Left ventricle myocardium inferior (tissue), 1 donor: ENCODE measurements at regions not wholly inside any gene's neighbourhood (a gene's known extent, or its start where the extent isn't known, plus 50 kb on each side); places are given as distances from the start of the nearest gene placed in this dataset.

Experiments
- DNase-seq: peaks from one replicate; pipeline ENCODE4 v3.0.0-alpha.2; 2020
- H3K27ac ChIP-seq: fragments of 200-600 bp; replicated peaks from 2 replicates; pipeline ENCODE4 v1.8.0; 2021
- H3K27me3 ChIP-seq: fragments of 200-600 bp; 2 replicates; pipeline ENCODE4 v1.8.0; 2021; ENCODE audit warnings: low read depth
- H3K36me3 ChIP-seq: fragments of 200-600 bp; 2 replicates; pipeline ENCODE4 v1.8.0; 2021
- H3K4me1 ChIP-seq: fragments of 200-600 bp; 2 replicates; pipeline ENCODE4 v1.8.0; 2021
- H3K4me3 ChIP-seq: fragments of 200-600 bp; 2 replicates; pipeline ENCODE4 v1.8.0; 2021; ENCODE audit warnings: mild to moderate bottlenecking, moderate library complexity
- H3K9me3 ChIP-seq: fragments of 200-600 bp; replicated peaks from 2 replicates; pipeline ENCODE4 v1.8.0; 2021
- intact Hi-C: fragments of 100-400 bp; cut with micrococcal nuclease; formaldehyde crosslinking; loops from one replicate; pipeline ENCODE4 v1.11.0; 2022
- TF ChIP-seq, protein P1 (sequence below): fragments of 200-600 bp; IDR thresholded peaks from 2 replicates; pipeline ENCODE4 v1.8.0; 2021; ENCODE audit warnings: antibody characterized with exemption, mild to moderate bottlenecking, borderline replicate concordance
- donor health status: DM: no; HTN: yes; CAD: no; lungs with severe emphysema.

DNA sequence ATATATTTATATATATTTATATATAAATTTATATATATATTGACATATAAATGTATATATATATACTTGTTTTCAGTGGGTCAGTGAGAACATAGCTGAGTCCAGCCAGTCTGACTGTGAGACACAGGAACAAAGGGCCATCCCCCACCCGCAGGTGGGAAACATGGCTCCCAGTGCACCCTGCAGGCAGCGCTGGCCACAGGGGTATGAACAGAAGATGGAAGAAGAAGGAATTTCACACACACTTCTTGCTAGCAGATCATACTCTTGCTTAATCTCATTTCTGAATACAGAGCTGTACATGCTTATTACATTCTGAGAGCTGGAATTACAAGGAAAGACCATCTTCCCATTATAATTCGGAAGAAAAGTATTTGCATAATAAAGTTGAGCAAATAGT, 595.4 kb downstream of the IRX1 start:
- Histone ChIP-seq H3K36me3 (no peaks in the 10 kb centered on the region), H3K27me3 (peaks cover 4% of the 10 kb centered on the region), H3K27ac (no peak overlapping the region), H3K4me1 (no peaks in the 10 kb centered on the region), H3K9me3 (no peaks in the 10 kb centered on the region), H3K4me3 (no peak overlapping the region)
- DNase-seq = no peak
- intact Hi-C loops = no loop called here
- TF ChIP-seq, protein P1, sequence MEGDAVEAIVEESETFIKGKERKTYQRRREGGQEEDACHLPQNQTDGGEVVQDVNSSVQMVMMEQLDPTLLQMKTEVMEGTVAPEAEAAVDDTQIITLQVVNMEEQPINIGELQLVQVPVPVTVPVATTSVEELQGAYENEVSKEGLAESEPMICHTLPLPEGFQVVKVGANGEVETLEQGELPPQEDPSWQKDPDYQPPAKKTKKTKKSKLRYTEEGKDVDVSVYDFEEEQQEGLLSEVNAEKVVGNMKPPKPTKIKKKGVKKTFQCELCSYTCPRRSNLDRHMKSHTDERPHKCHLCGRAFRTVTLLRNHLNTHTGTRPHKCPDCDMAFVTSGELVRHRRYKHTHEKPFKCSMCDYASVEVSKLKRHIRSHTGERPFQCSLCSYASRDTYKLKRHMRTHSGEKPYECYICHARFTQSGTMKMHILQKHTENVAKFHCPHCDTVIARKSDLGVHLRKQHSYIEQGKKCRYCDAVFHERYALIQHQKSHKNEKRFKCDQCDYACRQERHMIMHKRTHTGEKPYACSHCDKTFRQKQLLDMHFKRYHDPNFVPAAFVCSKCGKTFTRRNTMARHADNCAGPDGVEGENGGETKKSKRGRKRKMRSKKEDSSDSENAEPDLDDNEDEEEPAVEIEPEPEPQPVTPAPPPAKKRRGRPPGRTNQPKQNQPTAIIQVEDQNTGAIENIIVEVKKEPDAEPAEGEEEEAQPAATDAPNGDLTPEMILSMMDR = no peak

DNA sequence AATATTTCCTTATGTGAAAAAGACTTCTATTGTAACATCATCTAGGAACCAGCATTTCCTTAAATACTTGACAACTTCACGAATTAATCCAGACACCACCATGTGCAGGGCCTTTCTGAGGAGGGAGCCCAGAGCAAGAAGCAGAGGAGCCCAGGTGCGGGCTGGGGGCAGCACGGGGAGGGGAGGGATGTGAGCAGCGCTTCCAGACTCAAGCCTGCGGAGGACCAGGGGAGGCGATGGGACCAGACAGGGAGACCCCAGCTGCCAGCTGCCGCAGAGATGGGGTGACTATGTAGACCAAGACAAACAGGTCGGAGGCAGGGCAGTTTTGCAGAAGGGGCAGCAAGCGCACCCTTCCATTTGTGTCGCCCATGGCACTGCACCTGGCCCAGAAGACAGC, 596.1 kb downstream of the IRX1 start:
- no peaks in the 10 kb centered on the region for H3K36me3 ChIP-seq
- H3K27me3 ChIP-seq = peaks cover 8% of the 10 kb centered on the region
- no peak overlapping the region for H3K27ac ChIP-seq
- DNase-seq = no peak
- TF ChIP-seq, protein P1 = no peak
- H3K4me3 ChIP-seq = no peak overlapping the region
- intact Hi-C loops = no loop called here
- H3K9me3 ChIP-seq = no peaks in the 10 kb centered on the region
- no peaks in the 10 kb centered on the region for H3K4me1 ChIP-seq

DNA sequence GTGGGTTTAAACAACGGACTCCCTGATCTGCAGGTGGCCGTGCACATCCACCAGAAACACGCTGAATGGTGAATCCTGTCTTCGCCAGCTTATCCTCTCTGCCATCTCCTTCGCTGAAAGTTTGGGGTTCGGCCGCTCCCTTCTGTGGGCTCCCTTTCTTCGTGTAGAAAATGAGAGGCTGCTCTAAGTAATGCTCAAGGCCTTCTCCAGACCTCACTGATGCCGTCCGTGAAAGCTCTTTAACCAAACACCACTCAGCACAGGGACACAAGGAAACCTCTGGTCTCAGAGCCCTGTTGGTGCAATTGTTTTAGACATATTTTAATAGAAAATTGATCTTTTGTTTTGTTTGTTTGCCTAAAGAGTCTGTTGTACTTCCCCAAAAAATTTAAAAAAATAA, 596.5 kb downstream of the IRX1 start:
- TF ChIP-seq, protein P1 = no peak
- Histone ChIP-seq H3K36me3 (no peaks in the 10 kb centered on the region), H3K27me3 (peaks cover 10% of the 10 kb centered on the region), H3K9me3 (no peaks in the 10 kb centered on the region), H3K27ac (no peak overlapping the region), H3K4me1 (no peaks in the 10 kb centered on the region), H3K4me3 (no peak overlapping the region)
- intact Hi-C loops = no loop called here
- no peak for DNase-seq

DNA sequence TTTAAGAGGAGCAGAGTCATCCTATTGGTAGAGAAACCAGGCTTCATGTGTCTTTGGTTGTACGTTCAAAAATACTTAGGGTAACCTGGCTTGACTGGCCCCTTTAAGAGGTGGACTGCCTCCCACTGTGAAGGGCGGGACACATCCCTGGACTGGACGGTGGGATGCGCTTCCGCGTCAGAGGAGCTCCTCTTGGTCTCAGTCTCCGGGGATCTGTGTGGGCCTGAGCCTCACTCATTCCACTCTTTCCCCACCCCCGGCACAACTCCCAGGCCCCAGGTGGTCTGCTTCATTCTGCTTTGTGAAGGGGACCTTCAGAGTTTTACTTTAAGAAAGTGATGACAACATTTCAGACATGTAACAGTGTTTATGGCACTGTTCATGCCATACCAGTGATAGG, 601.1 kb downstream of the IRX1 start:
- Histone ChIP-seq H3K4me3 (peak overlapping the region; percentile 23), H3K27ac (peak overlapping the region; percentile 15), H3K27me3 (peaks cover 34% of the 10 kb centered on the region), H3K4me1 (no peaks in the 10 kb centered on the region), H3K9me3 (no peaks in the 10 kb centered on the region), H3K36me3 (no peaks in the 10 kb centered on the region)
- peak; percentile 26 for DNase-seq
- TF ChIP-seq, protein P1 = no peak
- intact Hi-C loops = no loop called here

DNA sequence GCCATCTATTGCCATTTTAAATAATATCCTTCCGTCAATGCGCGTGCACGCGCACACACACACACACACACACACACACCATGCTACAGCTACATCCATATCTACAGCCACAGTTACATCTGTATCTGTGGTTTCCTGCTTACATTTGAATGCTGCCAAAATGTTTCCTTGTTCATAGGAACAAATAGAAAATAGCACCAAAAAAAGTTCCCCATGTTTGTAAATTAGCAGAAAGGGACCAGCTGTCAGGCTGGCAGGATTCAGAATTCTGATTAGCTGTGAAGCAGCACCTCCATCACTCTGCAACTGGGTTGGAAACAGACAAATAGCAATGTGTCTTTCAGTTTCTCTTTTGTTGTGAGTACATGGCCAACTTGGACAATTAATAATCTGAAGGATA, 601.5 kb downstream of the IRX1 start:
- TF ChIP-seq, protein P1 = no peak
- H3K4me3 ChIP-seq = peak overlapping the region; percentile 23

DNA sequence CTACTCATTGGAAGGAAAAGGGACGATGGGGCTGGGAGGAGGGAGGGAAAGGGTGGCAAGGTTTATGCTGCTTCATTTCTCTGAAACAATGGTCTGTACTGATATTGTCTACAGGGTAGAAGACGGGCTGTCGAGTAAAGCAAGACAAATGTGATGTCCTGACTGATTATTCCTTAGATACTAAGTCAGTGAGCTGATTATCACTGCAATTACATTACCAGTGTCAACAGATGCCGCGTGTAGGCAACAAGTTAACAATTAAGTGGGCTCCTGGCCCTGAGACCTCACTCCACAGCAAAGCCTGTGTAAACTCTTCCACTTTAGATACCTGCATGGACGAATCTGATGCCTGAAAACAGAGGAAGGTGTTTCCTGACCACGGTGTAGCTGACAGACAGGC, 602.8 kb downstream of the IRX1 start:
- TF ChIP-seq, protein P1 = no peak
- intact Hi-C loops = no loop called here
- Histone ChIP-seq H3K27me3 (peaks cover 34% of the 10 kb centered on the region), H3K36me3 (no peaks in the 10 kb centered on the region), H3K4me1 (no peaks in the 10 kb centered on the region), H3K9me3 (no peaks in the 10 kb centered on the region), H3K4me3 (no peak overlapping the region), H3K27ac (no peak overlapping the region)
- no peak for DNase-seq

More for the DNA sequence above, 601.5 kb downstream of the IRX1 start:
- no peak for DNase-seq
- H3K36me3 ChIP-seq = no peaks in the 10 kb centered on the region
- H3K27me3 ChIP-seq = peaks cover 34% of the 10 kb centered on the region
- no peaks in the 10 kb centered on the region for H3K4me1 ChIP-seq
- intact Hi-C loops = no loop called here
- H3K27ac ChIP-seq = peak overlapping the region; percentile 15
- no peaks in the 10 kb centered on the region for H3K9me3 ChIP-seq
